ENCODE measurements at regions not wholly inside any gene's neighbourhood (a gene's known extent, or its start where the extent isn't known, plus 50 kb on each side); places are given as distances from the start of the nearest gene placed in this dataset.

GRCh38 chr20:24366336-24367004, 103.0 kb upstream of the SYNDIG1 start:
- Histone ChIP-seq H3K4me3 (replicated peaks; ENCODE audit: low read depth, low read length) (no peak overlapping the region), H3K36me3 (ENCODE audit: control insufficient read depth, insufficient read depth, low read length) (no peaks in the 10 kb centered on the region), H3K27me3 (replicated peaks; ENCODE audit: control insufficient read depth, insufficient read depth, low read length) (no peaks in the 10 kb centered on the region)
- no peak for TF ChIP-seq CTCF (IDR thresholded peaks at IDR 0.05; ENCODE audit: insufficient read depth, low read length, poor library complexity, severe bottlenecking)
- no peak for DNase-seq (ENCODE audit: extremely low read depth, insufficient read length)

- H3K36me3 ChIP-seq (ENCODE audit: control insufficient read depth, insufficient read depth, low read length) = no peaks in the 10 kb centered on the region
- no peak for DNase-seq (ENCODE audit: extremely low read depth, insufficient read length)
- no peak for TF ChIP-seq CTCF (IDR thresholded peaks at IDR 0.05; ENCODE audit: insufficient read depth, low read length, poor library complexity, severe bottlenecking)
- no peaks in the 10 kb centered on the region for H3K27me3 ChIP-seq (replicated peaks; ENCODE audit: control insufficient read depth, insufficient read depth, low read length)
- H3K4me3 ChIP-seq (replicated peaks; ENCODE audit: low read depth, low read length) = no peak overlapping the region
Measured at GRCh38 chr20:24365670-24366069, 103.8 kb upstream of the SYNDIG1 start.

GRCh38 chr20:24364482-24364881, 104.9 kb upstream of the SYNDIG1 start:
- no peak overlapping the region for H3K4me3 ChIP-seq (replicated peaks; ENCODE audit: low read depth, low read length)
- TF ChIP-seq CTCF (IDR thresholded peaks at IDR 0.05; ENCODE audit: insufficient read depth, low read length, poor library complexity, severe bottlenecking) = no peak
- DNase-seq (ENCODE audit: extremely low read depth, insufficient read length) = no peak
- no peaks in the 10 kb centered on the region for H3K36me3 ChIP-seq (ENCODE audit: control insufficient read depth, insufficient read depth, low read length)
- no peaks in the 10 kb centered on the region for H3K27me3 ChIP-seq (replicated peaks; ENCODE audit: control insufficient read depth, insufficient read depth, low read length)

- no peak for DNase-seq (ENCODE audit: extremely low read depth, insufficient read length)
- H3K4me3 ChIP-seq (replicated peaks; ENCODE audit: low read depth, low read length) = no peak overlapping the region
- H3K36me3 ChIP-seq (ENCODE audit: control insufficient read depth, insufficient read depth, low read length) = no peaks in the 10 kb centered on the region
- no peak for TF ChIP-seq CTCF (IDR thresholded peaks at IDR 0.05; ENCODE audit: insufficient read depth, low read length, poor library complexity, severe bottlenecking)
- no peaks in the 10 kb centered on the region for H3K27me3 ChIP-seq (replicated peaks; ENCODE audit: control insufficient read depth, insufficient read depth, low read length)
Measured at GRCh38 chr20:24363031-24363430, 106.4 kb upstream of the SYNDIG1 start.

- no peak for DNase-seq (ENCODE audit: extremely low read depth, insufficient read length)
- H3K27me3 ChIP-seq (replicated peaks; ENCODE audit: control insufficient read depth, insufficient read depth, low read length) = no peaks in the 10 kb centered on the region
- H3K4me3 ChIP-seq (replicated peaks; ENCODE audit: low read depth, low read length) = no peak overlapping the region
- no peak for TF ChIP-seq CTCF (IDR thresholded peaks at IDR 0.05; ENCODE audit: insufficient read depth, low read length, poor library complexity, severe bottlenecking)
- H3K36me3 ChIP-seq (ENCODE audit: control insufficient read depth, insufficient read depth, low read length) = no peaks in the 10 kb centered on the region
Measured at GRCh38 chr20:24362080-24362479, 107.3 kb upstream of the SYNDIG1 start.

- no peak for TF ChIP-seq CTCF (IDR thresholded peaks at IDR 0.05; ENCODE audit: insufficient read depth, low read length, poor library complexity, severe bottlenecking)
- Histone ChIP-seq H3K27me3 (replicated peaks; ENCODE audit: control insufficient read depth, insufficient read depth, low read length) (no peaks in the 10 kb centered on the region), H3K4me3 (replicated peaks; ENCODE audit: low read depth, low read length) (no peak overlapping the region), H3K36me3 (ENCODE audit: control insufficient read depth, insufficient read depth, low read length) (no peaks in the 10 kb centered on the region)
- DNase-seq (ENCODE audit: extremely low read depth, insufficient read length) = no peak
Measured at GRCh38 chr20:24361541-24361940, 107.9 kb upstream of the SYNDIG1 start.

Data from GM06990 (cell line).